Glutamatergic neuron (in vitro differentiated cells): ENCODE measurements at regions not wholly inside any gene's neighbourhood (a gene's known extent, or its start where the extent isn't known, plus 50 kb on each side); places are given as distances from the start of the nearest gene placed in this dataset.

ENCODE experiments used
- DNase-seq: peaks from one replicate; pipeline ENCODE4 v3.0.0; 2022
- H3K27ac Mint-ChIP-seq: one replicate; pipeline ENCODE4 v1.8.0; 2020; ENCODE audit warnings: mild to moderate bottlenecking, mixed read lengths, inconsistent platforms; ENCODE audit not compliant: unreplicated experiment
- H3K27me3 Mint-ChIP-seq: one replicate; pipeline ENCODE4 v1.8.0; 2020; ENCODE audit warnings: mild to moderate bottlenecking, moderate library complexity, mixed read lengths, inconsistent platforms; ENCODE audit not compliant: unreplicated experiment
- H3K36me3 Mint-ChIP-seq: one replicate; pipeline ENCODE4 v1.8.0; 2020; ENCODE audit warnings: mild to moderate bottlenecking, mixed read lengths, inconsistent platforms; ENCODE audit not compliant: unreplicated experiment
- H3K4me1 Mint-ChIP-seq: one replicate; pipeline ENCODE4 v1.8.0; 2020; ENCODE audit warnings: mild to moderate bottlenecking, low read depth, mixed read lengths, inconsistent platforms; ENCODE audit not compliant: unreplicated experiment
- H3K4me3 Mint-ChIP-seq: one replicate; pipeline ENCODE4 v1.8.0; 2020; ENCODE audit warnings: mild to moderate bottlenecking, mixed read lengths, inconsistent platforms; ENCODE audit not compliant: unreplicated experiment
- H3K9me3 Mint-ChIP-seq: one replicate; pipeline ENCODE4 v1.8.0; 2020; ENCODE audit warnings: mild to moderate bottlenecking, moderate library complexity, mixed read lengths, inconsistent platforms; ENCODE audit not compliant: unreplicated experiment
- TF ChIP-seq, protein P1 (sequence below): fragments of 200-600 bp; sonication (generic); IDR thresholded peaks from one replicate; pipeline ENCODE4 v1.5.0; 2021; ENCODE audit not compliant: partially characterized antibody, unreplicated experiment

DNA sequence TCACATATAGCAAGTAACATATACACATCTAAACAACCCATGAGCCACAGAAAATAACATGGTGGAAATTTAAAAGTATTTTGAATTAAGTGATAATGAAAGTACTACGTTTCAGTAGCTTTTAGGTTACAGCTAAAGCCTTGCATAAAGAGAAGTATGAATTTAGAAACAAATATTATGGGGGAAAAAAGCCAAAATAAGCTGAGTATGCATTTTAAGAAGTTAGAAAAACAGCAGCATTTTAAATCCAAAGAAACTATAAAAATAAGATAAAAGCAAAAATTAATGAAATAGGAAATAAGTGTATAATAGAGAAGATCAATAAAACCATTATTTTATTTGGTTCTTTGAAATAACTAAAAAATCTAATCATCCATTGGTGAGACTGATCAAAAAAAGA is 89.8 kb upstream of the ARHGEF7 start:
- TF ChIP-seq, protein P1, sequence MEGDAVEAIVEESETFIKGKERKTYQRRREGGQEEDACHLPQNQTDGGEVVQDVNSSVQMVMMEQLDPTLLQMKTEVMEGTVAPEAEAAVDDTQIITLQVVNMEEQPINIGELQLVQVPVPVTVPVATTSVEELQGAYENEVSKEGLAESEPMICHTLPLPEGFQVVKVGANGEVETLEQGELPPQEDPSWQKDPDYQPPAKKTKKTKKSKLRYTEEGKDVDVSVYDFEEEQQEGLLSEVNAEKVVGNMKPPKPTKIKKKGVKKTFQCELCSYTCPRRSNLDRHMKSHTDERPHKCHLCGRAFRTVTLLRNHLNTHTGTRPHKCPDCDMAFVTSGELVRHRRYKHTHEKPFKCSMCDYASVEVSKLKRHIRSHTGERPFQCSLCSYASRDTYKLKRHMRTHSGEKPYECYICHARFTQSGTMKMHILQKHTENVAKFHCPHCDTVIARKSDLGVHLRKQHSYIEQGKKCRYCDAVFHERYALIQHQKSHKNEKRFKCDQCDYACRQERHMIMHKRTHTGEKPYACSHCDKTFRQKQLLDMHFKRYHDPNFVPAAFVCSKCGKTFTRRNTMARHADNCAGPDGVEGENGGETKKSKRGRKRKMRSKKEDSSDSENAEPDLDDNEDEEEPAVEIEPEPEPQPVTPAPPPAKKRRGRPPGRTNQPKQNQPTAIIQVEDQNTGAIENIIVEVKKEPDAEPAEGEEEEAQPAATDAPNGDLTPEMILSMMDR = no peak
- Mint-ChIP-seq H3K4me3 (no peak overlapping the region), H3K27me3 (peaks cover 2% of the 10 kb centered on the region), H3K9me3 (no peaks in the 10 kb centered on the region), H3K36me3 (peaks cover 8% of the 10 kb centered on the region), H3K27ac (no peak overlapping the region), H3K4me1 (no peaks in the 10 kb centered on the region)
- DNase-seq = no peak

DNA sequence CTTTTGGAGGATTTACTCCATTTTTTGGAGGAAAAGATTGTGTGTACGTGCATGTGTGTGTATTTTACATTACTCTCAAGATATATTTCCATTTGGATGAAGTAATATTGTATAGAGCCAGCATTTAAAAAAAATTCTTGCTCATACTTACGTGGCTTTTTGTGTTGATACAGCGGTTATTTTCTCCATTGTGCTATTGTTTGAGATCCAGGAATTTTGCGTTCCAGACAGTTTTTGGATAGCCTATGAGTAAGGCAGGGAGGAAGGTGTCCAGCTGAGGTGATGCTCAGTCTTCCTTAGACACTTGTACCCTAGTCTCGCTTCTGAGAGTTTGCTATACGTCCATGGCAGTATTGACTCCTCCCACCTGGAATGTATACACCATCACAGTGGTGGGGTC is 92.2 kb upstream of the ARHGEF7 start:
- Mint-ChIP-seq H3K27ac (no peak overlapping the region), H3K9me3 (no peaks in the 10 kb centered on the region), H3K36me3 (peaks cover 8% of the 10 kb centered on the region), H3K27me3 (peaks cover 2% of the 10 kb centered on the region), H3K4me3 (no peak overlapping the region), H3K4me1 (no peaks in the 10 kb centered on the region)
- TF ChIP-seq, protein P1 = no peak
- DNase-seq = no peak

DNA sequence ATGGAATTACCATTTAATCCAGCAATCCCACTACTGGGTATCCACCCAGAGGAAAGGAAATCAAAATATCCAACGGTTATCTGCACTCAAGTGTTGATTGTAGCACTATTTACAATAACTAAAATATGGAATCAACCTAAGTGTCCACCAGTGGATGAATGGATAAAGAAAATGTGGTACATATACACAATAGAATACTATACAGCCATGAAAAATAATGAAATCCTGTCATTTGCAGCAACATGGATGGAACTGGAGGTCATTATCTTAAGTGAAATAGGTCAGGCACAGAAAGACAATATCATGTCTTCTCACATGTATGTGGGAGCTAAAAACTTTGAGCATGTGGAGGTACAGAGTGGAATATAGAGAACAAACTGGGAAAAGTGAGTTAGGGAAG is 92.9 kb upstream of the ARHGEF7 start:
- DNase-seq = no peak
- Mint-ChIP-seq H3K4me3 (no peak overlapping the region), H3K36me3 (peaks cover 8% of the 10 kb centered on the region), H3K9me3 (no peaks in the 10 kb centered on the region), H3K27me3 (peaks cover 2% of the 10 kb centered on the region), H3K4me1 (no peaks in the 10 kb centered on the region), H3K27ac (no peak overlapping the region)
- TF ChIP-seq, protein P1 = no peak

DNA sequence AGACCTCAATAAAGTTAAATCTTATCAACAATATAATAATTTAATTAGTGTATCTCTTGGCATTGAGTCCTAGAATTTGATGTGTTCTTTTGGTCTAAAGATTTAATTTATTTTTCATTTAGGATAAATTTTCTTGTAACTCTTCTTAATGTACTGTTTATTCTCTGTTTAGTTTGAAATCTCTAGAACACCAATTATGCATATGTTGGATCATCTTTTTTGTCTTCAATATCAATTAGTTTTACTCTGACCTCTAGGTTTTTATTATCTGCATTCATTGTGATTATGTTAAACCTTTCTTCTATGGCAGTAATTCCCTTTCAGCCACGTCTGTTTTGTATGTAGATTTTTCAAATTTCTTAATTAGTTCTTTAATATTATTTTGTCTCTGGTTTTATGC is 93.8 kb upstream of the ARHGEF7 start:
- Mint-ChIP-seq H3K4me3 (no peak overlapping the region), H3K4me1 (no peaks in the 10 kb centered on the region), H3K27ac (no peak overlapping the region), H3K36me3 (peaks cover 8% of the 10 kb centered on the region), H3K9me3 (no peaks in the 10 kb centered on the region), H3K27me3 (peaks cover 2% of the 10 kb centered on the region)
- TF ChIP-seq, protein P1 = no peak
- no peak for DNase-seq

DNA sequence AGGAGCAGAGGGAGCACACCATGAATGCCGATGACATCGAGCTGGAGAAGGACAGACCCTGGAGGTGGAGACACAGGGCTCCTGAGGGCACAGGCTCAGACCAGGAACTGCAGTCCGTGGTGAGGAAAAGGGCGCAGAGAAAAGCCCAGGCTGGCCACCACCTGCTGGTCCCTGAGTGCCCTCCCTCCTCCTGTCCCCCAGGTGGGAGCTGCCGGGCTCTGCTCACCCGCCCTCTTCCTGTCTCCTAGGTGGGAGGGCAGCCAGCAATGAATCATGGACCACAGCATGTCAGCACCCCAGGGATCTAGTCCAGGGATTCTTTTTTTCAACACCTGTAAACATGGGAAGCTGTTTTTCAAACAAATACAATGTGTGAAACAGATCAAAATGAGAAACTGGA is 94.6 kb upstream of the ARHGEF7 start:
- H3K27me3 Mint-ChIP-seq = peaks cover 2% of the 10 kb centered on the region
- H3K9me3 Mint-ChIP-seq = no peaks in the 10 kb centered on the region
- H3K27ac Mint-ChIP-seq = no peak overlapping the region
- DNase-seq = no peak
- no peak overlapping the region for H3K4me3 Mint-ChIP-seq
- TF ChIP-seq, protein P1 = no peak
- H3K36me3 Mint-ChIP-seq = peaks cover 8% of the 10 kb centered on the region
- H3K4me1 Mint-ChIP-seq = no peaks in the 10 kb centered on the region
